ENCODE measurements at regions not wholly inside any gene's neighbourhood (a gene's known extent, or its start where the extent isn't known, plus 50 kb on each side); places are given as distances from the start of the nearest gene placed in this dataset.
A peak's percentile ranks its signal among the peaks of the same experiment; 100 is the strongest.

DNA sequence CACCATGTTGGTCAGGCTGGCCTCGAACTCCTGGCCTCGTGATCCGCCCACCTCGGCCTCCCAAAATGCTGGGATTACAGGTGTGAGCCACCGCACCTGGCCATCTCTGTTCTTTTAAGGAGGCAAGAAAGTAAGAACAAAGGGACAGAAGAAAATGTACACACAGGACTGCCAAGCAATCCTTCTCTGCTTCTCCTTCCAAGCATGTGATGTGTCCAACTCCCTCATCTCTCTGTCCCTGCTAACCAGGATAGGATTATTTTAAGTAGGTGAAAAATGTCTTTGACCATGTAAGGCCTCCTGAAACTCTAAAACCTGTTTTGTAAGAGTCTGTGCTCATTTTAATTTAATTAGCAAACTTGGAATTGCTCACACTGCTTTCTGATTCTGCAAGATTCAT lies 89.3 kb upstream of the ATL2 start:
- Histone ChIP-seq H3K36me3 (ENCODE audit: control insufficient read depth, insufficient read depth, low read length) (no peaks in the 10 kb centered on the region), H3K79me2 (no peaks in the 10 kb centered on the region), H3K27me3 (ENCODE audit: control insufficient read depth, insufficient read depth, low read length) (no peaks in the 10 kb centered on the region), H3K4me2 (ENCODE audit: low read length) (no peak overlapping the region), H2AFZ (no peak overlapping the region), H3K9me3 (ENCODE audit: control insufficient read depth, low read length) (no peaks in the 10 kb centered on the region), H3K27ac (no peak overlapping the region), H3K4me1 (no peaks in the 10 kb centered on the region), H3K4me3 (ENCODE audit: low read depth, low read length) (no peak overlapping the region), H3K9ac (no peak overlapping the region)
- TF ChIP-seq, protein P1, sequence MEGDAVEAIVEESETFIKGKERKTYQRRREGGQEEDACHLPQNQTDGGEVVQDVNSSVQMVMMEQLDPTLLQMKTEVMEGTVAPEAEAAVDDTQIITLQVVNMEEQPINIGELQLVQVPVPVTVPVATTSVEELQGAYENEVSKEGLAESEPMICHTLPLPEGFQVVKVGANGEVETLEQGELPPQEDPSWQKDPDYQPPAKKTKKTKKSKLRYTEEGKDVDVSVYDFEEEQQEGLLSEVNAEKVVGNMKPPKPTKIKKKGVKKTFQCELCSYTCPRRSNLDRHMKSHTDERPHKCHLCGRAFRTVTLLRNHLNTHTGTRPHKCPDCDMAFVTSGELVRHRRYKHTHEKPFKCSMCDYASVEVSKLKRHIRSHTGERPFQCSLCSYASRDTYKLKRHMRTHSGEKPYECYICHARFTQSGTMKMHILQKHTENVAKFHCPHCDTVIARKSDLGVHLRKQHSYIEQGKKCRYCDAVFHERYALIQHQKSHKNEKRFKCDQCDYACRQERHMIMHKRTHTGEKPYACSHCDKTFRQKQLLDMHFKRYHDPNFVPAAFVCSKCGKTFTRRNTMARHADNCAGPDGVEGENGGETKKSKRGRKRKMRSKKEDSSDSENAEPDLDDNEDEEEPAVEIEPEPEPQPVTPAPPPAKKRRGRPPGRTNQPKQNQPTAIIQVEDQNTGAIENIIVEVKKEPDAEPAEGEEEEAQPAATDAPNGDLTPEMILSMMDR (IDR thresholded peaks at IDR 0.05), result no peak

DNA sequence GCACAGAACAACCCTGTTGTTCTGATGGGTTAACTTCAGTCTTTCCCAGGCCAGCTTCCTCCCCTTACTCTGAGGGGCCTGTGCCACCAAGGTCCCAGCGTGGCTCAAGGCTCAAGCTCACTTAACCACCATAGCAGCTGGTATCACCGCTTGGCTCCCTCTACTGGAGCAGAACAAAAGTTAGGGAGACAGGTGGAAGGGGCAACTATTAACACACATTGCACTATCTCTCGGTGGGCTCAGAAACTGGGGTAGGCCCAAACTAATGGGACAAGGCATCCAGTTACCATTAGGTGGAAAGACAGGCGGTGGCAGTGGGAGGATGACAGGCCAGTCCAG lies 88.7 kb upstream of the ATL2 start:
- H3K9ac ChIP-seq, result no peak overlapping the region
- no peaks in the 10 kb centered on the region for H3K4me1 ChIP-seq
- no peak overlapping the region for H3K4me2 ChIP-seq (ENCODE audit: low read length)
- no peaks in the 10 kb centered on the region for H3K27me3 ChIP-seq (ENCODE audit: control insufficient read depth, insufficient read depth, low read length)
- H3K79me2 ChIP-seq, result no peaks in the 10 kb centered on the region
- no peak overlapping the region for H3K27ac ChIP-seq
- TF ChIP-seq, protein P1 (IDR thresholded peaks at IDR 0.05), result peak; percentile 36
- H3K36me3 ChIP-seq (ENCODE audit: control insufficient read depth, insufficient read depth, low read length), result no peaks in the 10 kb centered on the region
- no peak overlapping the region for H2AFZ ChIP-seq
- H3K4me3 ChIP-seq (ENCODE audit: low read depth, low read length), result no peak overlapping the region
- H3K9me3 ChIP-seq (ENCODE audit: control insufficient read depth, low read length), result no peaks in the 10 kb centered on the region

DNA sequence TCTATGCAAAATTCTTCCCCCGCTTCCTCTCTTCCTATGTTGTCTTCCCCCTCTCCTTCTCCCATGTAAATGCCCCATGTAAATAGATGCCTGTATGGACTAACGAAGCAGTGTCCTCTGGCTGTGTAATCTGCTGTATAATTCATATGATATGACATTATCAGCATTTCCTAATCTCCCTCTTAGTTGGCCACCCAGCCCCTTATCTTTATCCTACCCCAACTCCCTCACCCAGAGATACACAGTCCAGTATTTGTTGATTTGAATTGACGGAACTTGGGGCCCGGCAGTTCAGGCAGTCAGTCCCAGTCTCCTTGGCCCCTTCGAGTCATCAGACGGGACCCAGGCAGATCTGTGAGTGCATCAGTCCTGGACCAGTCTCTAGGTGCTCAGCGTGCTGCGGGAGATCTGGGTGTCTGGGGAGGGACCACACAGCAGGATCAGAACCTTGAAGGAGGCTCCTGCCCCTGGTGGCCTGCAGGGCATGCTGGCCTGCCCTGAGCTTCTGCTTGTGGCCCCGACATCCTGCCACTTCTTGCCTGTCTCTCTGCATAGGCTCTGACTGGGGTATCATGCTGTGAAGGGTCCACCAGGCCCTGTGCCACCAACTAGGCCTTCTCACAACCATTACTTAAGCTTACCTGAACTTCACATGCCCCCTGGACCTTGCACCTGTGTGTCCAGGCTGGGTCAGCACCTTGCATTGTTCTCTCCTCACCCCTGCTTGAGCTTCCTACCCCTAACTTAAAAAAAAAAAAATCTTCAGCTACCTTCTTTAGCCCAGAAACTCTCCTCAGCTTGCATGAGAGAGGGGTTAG lies 88.1 kb upstream of the ATL2 start:
- Histone ChIP-seq H3K36me3 (ENCODE audit: control insufficient read depth, insufficient read depth, low read length) (no peaks in the 10 kb centered on the region), H2AFZ (no peak overlapping the region), H3K4me2 (ENCODE audit: low read length) (no peak overlapping the region), H3K4me3 (ENCODE audit: low read depth, low read length) (no peak overlapping the region), H3K4me1 (no peaks in the 10 kb centered on the region), H3K27ac (no peak overlapping the region), H3K9me3 (ENCODE audit: control insufficient read depth, low read length) (no peaks in the 10 kb centered on the region), H3K79me2 (no peaks in the 10 kb centered on the region), H3K9ac (no peak overlapping the region), H3K27me3 (ENCODE audit: control insufficient read depth, insufficient read depth, low read length) (no peaks in the 10 kb centered on the region)
- TF ChIP-seq, protein P1 (IDR thresholded peaks at IDR 0.05), result no peak

DNA sequence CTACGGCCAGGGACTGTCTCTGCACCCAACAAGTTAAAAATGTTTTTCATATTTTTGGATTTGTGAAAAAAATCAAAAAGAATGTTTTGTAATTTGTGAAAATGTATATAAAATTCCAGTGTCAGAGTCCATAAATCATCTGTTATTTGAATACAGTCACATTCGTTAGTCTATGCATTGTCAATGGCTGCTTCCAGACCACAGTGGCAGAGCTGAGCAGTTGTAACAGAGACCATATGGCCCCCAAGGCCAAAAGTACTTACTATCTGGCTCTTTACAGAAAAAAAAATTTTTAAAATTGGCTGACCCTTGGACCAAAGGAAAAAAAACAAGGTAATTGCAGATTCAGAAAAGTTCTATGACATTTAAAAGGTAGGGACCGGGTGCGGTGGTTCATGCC lies 86.7 kb upstream of the ATL2 start:
- H3K4me2 ChIP-seq (ENCODE audit: low read length), result no peak overlapping the region
- H3K27me3 ChIP-seq (ENCODE audit: control insufficient read depth, insufficient read depth, low read length), result no peaks in the 10 kb centered on the region
- H3K9ac ChIP-seq, result no peak overlapping the region
- H3K4me1 ChIP-seq, result no peaks in the 10 kb centered on the region
- TF ChIP-seq, protein P1 (IDR thresholded peaks at IDR 0.05), result no peak
- H3K4me3 ChIP-seq (ENCODE audit: low read depth, low read length), result no peak overlapping the region
- H3K36me3 ChIP-seq (ENCODE audit: control insufficient read depth, insufficient read depth, low read length), result no peaks in the 10 kb centered on the region
- no peaks in the 10 kb centered on the region for H3K9me3 ChIP-seq (ENCODE audit: control insufficient read depth, low read length)
- no peaks in the 10 kb centered on the region for H3K79me2 ChIP-seq
- no peak overlapping the region for H3K27ac ChIP-seq
- H2AFZ ChIP-seq, result no peak overlapping the region

DNA sequence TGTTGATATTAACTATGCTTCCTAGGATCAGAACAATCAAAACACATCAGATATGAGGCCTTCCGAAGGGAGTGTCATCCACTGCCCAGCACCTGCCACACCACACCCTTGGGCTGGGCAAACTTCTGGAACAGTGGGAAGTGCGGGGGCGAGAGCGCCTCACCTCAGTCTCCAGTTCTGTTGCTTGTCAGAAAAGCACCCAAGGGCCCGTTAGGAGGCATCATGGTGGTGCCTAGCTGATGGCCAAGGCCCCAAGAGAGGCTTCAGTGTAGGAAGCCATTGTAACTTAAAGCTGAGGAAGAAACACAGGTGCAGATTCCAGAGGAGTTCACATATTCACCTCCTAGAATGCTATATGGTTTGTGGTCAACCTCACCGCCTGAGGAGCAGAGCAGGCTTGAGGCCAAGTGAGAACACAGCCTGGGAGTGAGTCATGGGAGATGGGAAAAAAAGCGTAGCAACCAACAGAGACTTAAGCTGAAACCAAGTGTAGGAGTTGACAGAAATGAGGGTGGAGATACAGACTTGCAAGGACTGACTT lies 85.1 kb upstream of the ATL2 start:
- Histone ChIP-seq H3K27me3 (ENCODE audit: control insufficient read depth, insufficient read depth, low read length) (no peaks in the 10 kb centered on the region), H3K4me3 (ENCODE audit: low read depth, low read length) (no peak overlapping the region), H3K4me2 (ENCODE audit: low read length) (no peak overlapping the region), H3K27ac (no peak overlapping the region), H3K9ac (no peak overlapping the region), H3K4me1 (no peaks in the 10 kb centered on the region), H3K9me3 (ENCODE audit: control insufficient read depth, low read length) (no peaks in the 10 kb centered on the region), H3K36me3 (ENCODE audit: control insufficient read depth, insufficient read depth, low read length) (no peaks in the 10 kb centered on the region), H3K79me2 (no peaks in the 10 kb centered on the region), H2AFZ (no peak overlapping the region)
- TF ChIP-seq, protein P1 (IDR thresholded peaks at IDR 0.05), result no peak

All from parathyroid adenoma (tissue), 2 donors.